NCI-H82 treated with DMSO at 0.1 percent for 48 hours (cell line): ENCODE measurements at regions not wholly inside any gene's neighbourhood (a gene's known extent, or its start where the extent isn't known, plus 50 kb on each side); places are given as distances from the start of the nearest gene placed in this dataset.
"Not testable (repeated sequence)": the region's sequence is repeated elsewhere in the genome, so short reads cannot be mapped to it uniquely, and the experiment has no call there.

Experiments used
- DNase-seq: peaks from one replicate; lab custom pipeline; 2025; ENCODE audit not compliant: unreplicated experiment; lab: John Stamatoyannopoulos, UW

DNA sequence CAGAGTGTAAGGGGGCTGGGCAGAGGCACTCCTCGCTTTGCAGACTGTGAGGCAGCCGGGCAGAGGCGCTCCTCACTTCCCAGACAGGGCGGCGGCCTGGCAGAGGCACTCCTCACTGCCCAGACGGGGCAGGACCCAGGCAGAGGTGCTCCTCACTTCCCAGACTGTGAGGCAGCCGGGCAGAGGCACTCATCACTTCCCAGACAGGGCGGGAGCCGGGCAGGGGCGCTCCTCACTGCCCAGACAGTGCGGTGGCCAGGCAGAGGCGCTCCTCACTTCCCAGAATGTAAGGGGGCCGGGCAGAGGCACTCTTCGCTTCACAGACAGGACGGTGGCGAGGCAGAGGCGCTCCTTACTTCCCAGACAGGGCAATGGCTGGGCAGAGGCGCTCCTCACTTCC lies 442.5 kb downstream of the SPATA31D1 start:
- DNase-seq: no peak

DNA sequence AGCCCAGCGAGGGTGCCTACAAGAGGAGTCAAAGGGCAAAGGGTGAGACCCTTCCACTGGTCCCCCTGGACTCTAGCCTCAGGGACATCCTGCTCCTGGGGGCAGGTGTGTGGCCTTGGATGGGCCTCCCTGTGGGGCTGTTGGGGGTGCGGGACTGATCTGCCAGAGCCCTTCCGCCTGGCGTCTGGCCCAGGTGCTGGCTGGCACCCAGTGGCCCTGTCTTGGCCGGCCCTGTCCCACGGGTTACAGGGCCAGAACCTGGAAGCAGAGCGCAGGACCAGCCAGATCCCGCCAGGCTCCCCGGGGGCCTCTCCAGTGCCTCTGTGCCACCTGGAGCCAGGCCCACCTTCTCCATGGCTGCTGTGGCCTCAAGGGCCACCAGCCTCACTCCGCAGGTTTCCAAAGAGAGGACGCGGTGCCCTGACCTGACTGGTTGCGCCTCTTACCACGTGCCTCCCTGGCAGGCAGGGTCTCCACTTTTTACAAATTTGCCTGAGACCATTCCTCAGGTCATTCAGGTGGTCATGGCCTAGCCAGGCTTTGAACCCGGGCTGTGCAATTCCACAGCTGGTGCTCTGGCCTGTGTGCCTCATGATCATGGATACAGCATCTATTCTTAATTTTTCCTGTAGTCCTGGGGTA lies 444.8 kb downstream of the SPATA31D1 start:
- DNase-seq: not testable (repeated sequence)

DNA sequence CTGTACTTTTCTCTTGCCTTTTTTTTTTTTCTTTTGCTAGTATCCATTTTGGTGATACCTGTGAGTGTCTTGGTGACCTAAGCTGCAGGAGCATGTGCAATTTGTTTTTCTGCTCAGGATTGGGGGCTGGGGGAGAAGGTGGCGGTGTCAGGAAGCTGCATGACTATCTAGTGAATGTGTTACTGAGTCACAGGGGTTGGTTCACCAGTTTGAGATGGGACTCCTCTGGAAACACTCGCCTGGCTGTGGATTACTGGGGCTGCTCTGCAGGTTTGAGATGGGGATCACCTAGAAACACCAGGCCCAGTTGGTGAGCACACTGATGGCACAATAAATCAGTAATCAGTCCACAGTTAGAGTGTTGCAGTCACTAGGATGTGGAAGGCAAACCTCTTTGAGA lies 447.9 kb downstream of the SPATA31D1 start:
- DNase-seq: no peak

DNA sequence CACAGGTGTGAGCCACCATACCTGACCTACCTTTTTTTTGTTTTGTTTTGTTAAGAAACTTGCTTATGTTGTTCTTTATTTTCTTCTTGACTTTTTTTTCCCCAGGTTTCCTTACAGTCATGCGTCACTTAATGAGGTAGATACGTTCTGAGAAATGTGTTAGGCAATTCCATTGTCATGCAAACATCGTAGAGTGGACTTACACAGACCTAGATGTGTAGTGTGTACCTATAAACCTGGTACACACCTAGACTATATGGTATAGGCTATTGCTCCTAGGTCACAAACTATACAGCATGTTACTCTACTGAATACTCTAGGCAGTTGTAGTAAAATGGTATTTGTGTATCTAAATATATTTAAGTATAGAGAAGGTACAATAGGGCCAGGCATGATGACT lies 448.6 kb downstream of the SPATA31D1 start:
- DNase-seq: not testable (repeated sequence)

DNA sequence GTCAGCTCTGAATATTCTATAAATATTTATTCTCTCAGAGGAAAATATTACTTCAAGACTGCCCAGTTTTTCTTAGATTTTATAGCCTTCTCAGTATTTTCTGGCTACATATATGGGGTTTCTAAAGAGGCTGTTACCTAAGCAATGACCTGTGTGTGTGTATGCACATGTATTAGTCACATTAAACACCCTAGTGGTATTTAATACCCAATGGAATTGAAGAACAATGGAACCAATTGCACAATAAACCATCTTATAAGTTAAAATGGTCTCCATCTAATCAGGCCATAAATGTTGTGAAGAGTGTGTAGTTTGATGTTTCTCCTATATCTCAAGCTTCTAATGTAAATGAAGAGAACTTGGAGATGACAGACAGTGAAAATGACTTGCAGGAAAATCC lies 450.0 kb downstream of the SPATA31D1 start:
- DNase-seq: no peak

DNA sequence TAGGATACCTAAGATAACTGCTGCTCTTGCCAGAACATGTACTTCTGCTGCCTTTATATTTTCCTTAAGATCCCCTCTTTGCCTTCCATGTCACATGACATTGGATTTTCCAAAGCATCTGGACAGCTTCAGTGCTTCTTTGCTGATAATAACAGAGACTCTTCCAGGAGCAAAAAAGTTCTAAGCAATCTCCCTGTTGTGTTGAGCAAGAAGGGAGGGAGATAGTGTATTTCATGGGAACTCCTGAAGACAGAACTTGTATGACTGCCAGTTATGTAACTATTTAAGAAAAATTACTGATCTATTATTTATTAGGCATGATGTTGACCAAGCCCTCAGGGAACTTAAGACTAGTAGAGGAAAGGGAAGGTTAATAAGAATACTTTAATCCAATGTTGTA lies 454.7 kb downstream of the SPATA31D1 start:
- DNase-seq: no peak

DNA sequence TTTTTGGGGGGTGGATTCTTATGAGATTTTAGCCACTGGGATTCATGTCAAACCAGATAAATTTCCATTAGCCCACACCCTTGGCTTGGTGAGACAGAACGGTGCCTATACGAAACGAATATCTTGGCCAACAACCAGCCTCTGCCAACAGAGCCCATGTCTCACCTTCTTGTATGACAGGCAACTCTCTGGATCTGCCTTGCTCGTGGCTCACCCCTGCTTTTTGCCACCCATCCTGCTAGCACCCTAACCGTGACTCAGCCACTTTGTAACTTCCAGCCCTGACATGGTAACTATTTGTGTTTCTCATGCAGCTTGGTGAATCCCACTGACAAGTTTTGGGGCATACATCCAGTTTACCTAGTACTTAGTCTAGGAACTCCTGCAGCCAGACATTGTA lies 457.0 kb downstream of the SPATA31D1 start:
- no peak for DNase-seq

DNA sequence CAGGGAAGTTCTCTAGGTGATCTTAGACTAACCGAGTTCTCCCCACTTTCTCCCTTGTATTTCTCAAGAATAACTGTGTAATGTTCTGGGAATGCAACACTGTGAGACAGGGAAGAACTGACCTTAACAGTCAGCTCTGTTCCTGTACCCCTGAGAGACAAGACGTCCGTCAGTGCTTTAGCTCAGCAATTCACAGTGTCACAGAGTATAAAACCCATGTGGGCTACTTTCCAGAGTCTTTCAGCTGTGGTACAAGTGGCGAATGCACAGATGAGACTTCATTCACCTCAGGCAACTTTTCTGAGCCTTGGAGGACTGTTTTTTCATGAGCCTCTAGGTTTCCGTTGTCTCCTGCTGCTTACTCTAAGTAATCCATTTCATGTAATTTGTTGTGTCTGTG lies 458.8 kb downstream of the SPATA31D1 start:
- DNase-seq: no peak

DNA sequence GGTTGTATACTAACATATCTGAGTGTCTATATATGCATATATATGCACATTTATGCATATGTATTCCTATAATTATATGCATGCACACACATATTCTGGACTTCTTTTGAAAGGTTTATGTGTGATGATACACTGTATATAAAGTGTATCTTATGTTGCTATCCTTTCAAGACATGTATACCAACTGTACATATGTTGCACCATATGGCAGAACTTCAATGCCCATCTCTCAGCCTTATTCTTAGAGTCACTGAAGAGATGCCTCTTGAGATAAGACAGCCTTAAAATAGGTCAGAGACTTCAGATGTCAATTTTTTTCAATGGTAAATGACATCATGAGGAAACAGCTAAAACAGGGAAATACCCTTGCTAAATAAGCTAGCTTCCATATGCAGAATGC lies 461.4 kb downstream of the SPATA31D1 start:
- no peak for DNase-seq

DNA sequence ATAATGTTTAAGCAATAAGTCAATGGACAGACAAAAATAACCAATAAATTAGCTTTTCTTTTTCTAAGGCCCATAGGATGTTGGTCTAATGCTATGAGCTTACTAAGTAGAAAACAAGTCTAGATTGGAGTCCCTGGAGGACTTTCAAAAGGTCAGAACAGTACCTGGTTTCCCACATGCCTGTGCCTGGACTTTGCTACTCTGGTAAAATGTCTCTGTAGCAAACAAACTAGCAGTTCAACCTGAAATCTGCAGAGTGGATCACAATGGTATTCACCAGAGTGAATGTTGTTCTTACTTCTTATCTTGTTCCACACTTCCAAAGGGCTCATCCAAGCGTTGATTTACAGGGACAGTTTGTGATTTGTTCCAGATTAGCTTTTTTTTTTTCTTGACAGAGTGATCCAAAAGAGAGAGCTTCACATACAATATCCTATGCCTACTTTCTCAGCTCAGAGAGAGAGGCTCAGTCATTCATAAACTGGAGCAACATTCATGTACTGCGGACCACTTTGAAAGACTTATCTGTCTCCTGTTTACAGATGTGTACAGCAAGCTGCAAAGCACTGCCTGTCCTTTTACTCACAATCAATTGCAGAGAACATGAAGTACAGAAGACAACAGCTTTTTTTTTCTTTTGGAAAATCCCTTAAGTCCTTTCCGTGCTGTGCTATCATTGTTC lies 466.1 kb downstream of the SPATA31D1 start:
- no peak for DNase-seq

DNA sequence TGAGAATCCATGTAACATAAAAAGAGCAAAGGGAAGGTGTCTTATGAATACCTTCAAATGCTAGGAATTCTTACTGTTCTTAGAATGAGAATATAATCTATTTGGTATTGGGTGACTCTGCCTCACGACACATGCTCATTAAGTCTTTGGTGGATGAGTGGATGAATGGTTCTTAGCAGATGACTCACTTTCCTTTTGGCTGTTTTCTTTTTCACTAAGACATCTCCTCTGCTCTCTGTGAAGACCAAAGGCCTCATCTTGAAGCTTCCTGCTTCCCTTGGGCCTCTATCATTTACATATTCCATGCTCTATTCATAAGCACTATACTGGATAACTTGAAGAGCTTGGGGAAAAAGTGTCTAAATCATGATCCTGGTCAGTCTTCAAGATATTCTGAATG lies 468.1 kb downstream of the SPATA31D1 start:
- DNase-seq: no peak

DNA sequence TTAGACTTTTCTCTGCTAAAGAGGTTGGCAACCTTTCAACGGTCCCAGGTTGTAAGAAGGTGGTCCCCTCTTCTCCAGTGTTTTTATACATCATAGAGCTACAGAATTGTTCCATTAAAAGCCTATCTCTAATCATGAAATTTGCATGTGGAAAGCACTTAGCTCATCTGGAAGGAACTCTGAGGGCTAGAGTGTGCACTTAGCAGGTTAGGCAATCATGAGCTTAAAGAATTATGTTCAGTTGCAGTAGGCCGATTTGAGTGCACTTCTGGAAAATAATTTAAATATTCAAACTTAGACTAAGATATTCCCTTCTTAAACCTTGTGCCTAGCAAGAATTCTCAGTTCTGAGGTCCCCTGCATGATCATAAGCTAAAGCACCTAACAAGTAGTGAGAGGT lies 468.7 kb downstream of the SPATA31D1 start:
- DNase-seq: peak; percentile 62

DNA sequence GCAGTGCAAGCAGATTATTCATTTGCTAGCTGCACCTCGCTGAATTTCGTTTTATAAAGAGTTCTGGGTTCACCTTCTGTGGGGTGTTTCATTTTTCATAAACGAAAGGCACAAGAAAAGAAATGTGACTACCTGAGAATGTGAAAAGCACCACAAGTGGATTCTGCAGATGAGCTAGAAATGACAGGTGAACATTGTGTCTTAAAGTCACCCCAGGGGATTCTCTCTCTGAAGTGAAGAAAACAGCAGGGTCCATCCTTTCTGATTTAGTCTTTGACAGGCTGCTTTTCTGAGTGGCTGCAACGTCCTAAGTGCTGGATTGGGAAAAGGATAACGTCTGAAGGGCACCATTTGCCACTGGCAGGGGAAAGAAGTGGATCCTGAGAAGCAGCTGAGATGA lies 469.3 kb downstream of the SPATA31D1 start:
- peak; percentile 71 for DNase-seq

DNA sequence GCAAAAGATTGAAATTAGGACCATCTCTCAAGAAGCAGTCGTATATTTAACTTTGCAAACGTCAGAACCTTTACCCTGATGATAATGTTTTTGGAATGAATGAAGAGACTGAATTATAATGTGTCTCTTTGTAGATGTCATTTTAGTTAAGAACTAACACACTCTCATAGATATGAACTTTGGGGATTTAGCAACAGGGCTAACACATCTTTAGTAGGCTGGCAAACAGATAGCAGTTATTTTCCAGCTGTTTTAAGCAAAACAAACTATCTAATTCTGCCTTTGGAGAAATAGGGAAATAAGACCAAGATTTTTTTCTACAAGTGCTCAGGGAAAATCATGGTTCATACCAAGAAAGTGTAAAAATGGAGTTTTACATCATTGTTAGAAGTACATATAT lies 469.7 kb downstream of the SPATA31D1 start:
- no peak for DNase-seq

DNA sequence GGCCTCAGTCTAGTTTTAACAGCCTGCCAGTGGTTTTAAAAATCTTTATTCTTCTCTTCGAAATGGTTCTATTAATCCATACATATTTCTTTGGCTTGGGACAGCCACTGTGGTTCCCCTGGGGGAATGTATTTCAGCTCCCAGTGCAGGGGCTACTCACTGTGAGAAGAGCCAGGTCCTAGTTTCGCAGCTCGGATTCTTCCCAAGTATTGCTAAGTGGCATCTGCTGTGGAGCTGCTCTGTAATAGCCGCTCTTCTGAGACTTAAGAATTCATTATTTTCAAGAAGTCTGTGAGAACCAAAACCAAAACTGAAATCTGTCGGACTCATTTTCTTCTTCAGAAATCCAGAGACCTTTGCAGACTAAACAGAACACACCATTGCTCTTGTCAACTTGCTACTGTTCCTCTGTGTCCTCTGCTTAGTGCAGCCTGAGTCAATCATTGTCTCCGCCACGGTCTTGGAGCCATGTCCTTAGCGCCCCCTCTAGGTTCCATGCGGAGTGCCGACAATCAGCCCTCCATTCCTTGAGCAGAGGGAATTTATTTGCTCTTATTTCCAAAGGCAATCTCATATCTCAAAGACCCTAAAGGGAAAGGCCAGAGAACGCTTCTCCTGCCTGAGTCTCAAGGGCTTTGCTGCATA lies 478.2 kb downstream of the SPATA31D1 start:
- peak; percentile 48 for DNase-seq

DNA sequence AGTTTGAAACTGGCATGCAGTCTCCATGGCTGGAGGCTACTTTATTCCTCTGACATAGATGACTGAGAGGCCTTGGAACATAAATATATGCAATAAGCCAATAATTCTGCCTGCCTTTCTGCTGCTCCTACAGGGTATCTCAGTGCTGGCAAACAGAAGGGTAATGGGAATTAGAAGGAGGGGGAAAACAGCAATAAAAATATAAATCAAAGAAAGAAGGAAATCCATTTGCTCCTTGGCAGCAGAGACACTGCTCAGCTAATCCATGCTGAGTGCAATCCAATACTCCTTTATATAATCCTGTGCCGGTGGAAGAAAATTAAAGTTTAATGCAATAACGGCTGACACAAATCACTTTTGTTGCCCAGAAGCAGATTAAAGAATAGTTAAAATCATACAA lies 478.9 kb downstream of the SPATA31D1 start:
- peak; percentile 90 for DNase-seq

DNA sequence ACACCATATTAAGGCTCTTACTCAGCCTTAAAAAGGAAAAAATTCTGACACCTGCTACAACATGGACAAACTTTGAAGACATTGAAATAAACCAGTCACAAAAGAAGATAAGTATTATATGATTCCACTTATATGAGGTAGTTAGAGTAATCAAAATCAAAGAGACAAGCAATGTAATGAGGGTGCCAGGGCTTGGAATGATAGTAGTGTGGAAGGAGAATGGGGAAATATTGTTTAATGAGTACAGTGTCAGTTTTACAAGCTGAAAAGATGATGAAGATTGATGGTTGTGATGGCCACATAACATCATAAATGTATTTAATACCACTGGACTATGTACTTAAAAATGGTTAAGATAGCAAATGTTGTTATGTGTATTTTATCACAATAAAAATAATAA lies 485.7 kb downstream of the SPATA31D1 start:
- no peak for DNase-seq

DNA sequence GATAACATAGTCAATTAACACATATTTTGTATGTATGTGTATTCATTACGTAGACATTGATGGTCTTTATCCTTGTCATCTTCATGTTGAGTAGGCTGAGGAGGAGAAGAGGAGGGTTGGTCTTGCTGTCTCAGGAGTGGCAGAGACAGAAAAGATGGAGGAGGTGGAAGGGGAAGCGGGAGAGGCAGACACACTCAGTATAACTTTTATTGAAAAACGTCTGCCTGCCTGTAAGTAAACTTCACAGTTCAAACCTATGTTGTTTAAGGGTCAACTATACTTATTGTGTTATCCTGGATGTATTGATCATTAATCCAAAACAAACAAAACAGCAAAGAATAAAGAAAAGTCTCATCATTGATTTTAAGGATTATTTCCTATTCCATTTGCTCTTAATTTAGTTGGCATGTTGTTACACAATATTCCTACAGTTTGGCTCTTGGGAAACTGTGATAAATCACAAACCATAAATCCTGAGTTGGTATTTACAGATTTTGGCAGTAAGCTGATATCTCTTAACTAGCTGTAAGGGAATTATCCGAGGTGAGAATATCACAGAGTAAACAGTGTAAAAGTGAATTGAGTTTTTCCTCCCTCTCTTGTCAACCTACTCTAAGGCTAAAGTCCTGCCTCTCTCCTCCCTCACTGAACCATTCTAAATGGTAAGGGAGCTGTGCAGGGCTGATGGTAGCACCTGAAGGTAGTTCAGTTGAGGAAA lies 487.2 kb downstream of the SPATA31D1 start:
- DNase-seq: no peak

DNA sequence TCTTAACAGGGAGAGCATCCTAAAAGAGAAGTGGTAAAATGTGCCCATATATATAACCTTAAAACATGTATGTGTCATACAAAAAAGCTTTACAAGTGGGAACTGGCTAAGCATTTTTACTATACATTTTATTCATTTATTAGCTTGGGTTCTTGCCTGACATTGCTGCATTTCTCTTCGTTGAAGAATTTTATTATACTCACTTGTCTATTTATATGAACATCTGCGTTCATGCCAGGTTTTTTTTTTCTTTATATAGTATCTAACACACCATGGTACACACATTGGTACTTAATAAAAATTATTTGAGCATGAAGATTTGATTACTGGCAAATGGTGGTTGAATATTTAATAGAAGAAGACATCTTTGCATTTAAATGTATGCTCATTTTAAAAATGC lies 492.3 kb downstream of the SPATA31D1 start:
- DNase-seq: no peak

DNA sequence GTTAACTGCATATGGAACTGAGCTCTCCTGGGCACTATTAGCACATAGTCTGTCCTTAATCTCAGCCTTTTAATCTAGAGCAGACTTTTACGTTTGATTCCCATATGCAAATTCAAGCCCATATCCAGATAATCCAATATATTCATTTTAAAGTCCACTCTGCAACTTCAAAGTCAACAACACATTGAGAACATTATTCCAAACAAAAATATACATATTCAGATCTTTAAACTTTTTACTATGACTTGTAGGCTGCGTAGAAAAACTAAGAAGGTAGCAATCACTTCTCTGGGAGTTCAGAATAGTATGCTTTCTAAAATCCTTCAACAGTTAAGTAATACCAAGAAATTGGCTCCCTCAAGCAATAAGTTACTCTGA lies 499.4 kb downstream of the SPATA31D1 start:
- no peak for DNase-seq

DNA sequence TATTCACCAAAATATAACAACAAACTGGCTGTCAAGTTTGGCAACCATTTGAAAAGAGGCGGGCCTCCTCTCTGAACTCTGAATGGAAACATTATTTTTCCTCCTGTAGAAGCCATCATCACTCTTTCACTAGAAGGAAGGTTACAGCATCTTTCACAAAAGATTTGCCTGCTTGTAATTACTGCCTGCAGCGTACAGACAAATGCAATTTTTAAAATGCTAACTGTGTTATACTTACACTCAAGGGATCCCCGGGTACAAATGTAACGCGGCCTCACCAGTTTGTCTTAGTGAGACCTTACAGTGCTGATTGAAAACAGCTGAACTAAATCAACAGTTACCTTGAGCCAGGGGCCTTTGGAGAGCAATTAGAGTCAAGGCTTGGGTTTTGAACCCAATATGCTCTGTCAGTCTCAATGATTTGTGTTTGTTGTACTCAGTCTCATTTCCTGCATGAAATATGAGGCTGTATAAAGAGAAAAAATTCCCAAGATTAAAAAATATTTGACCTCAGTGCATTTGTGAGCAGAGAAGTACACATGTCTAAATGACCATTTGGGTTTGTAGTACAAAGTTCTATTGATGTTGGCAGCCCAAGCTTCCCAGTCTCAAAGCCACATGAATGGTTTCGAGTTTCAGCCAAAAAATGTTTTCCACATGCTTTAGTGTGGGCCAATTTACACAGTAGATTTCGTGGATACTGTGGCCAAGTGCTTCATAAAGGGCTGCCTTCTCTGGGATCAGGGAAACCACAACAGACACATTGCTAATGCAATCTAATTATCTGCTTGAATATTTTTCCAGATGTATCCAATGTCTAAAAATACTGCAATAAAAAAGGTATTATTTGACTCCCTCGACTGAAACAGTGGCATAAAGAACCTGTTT lies 500.0 kb downstream of the SPATA31D1 start:
- no peak for DNase-seq
